Activated naive CD8-positive, alpha-beta T cell treated with anti-CD3 and anti-CD28 coated beads, Interleukin-2, amount 10 ng/mL, durations not matched to agents 7 days and 5 days (primary cell): ENCODE measurements at regions not wholly inside any gene's neighbourhood (a gene's known extent, or its start where the extent isn't known, plus 50 kb on each side); places are given as distances from the start of the nearest gene placed in this dataset.
"Not testable (repeated sequence)": the region's sequence is repeated elsewhere in the genome, so short reads cannot be mapped to it uniquely, and the experiment has no call there.

Experiments used
- ATAC-seq: fragments of 150-1000 bp; cut with Tn5 transposase; one replicate; pipeline ENCODE4 v1.10.0; 2021; ENCODE audit warnings: low read depth, moderate library complexity
- POLR2A ChIA-PET: fragments of 350-600 bp; sonication (Branson Sonifier 250); formaldehyde crosslinking; loops from one replicate; lab custom pipeline; 2021; ENCODE audit warnings: antibody characterized with exemption; lab: Charles Lee
- DNase-seq: peaks from one replicate; pipeline ENCODE4 v3.0.0; 2021
- H3K27ac Mint-ChIP-seq: one replicate; pipeline ENCODE4 v1.8.0; 2022; ENCODE audit warnings: mild to moderate bottlenecking, mixed read lengths
- H3K27me3 Mint-ChIP-seq: one replicate; pipeline ENCODE4 v1.8.0; 2022; ENCODE audit warnings: mild to moderate bottlenecking, moderate library complexity, mixed read lengths
- H3K36me3 Mint-ChIP-seq: one replicate; pipeline ENCODE4 v1.8.0; 2021; ENCODE audit warnings: mild to moderate bottlenecking, mixed read lengths
- H3K4me1 Mint-ChIP-seq: one replicate; pipeline ENCODE4 v1.8.0; 2021; ENCODE audit warnings: mixed read lengths
- H3K4me3 Mint-ChIP-seq: one replicate; pipeline ENCODE4 v1.8.0; 2022; ENCODE audit warnings: mild to moderate bottlenecking, moderate library complexity, mixed read lengths
- H3K9me3 Mint-ChIP-seq: one replicate; pipeline ENCODE4 v1.8.0; 2021; ENCODE audit warnings: mixed read lengths

DNA sequence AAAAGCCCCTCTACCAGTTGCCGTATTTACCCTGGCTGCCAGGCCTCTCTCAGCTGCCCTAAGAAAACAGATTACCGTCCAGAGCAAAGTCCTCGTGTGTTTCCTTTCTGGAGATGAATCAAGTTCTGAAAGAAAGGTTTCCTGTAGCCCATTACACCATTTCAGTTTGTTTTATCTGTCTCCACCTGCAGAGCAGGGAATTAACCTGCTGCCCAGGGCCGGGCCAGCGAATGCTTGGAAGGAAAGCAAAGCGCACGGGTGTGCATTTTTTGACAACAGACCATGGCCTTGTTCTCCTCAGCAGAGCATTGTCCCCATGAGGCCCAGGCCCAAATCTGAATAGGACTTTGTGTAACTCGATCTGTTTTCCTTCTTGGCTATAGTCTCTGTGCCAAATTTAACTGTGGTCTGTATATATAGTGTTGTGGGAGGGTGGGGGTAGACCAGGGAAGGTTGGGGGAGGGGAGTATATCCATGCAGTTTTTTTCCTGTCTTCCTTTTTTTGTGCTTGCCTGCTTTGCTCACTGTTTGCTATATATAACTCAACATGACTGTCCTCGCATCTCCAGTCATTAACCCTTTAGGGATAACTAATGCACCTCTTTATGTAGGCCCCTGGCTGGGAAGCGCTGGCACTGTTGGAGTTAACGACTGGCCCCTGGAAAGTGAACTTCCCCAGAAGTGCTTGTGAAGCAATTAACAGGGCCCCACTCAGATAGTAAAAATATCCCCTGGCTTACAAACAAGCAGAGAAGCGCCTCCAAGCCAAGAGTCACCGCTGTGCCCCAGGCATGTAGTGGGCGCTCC lies 174.3 kb upstream of the PLGLB2 start:
- POLR2A ChIA-PET, DNase-seq, ATAC-seq, H3K4me3 Mint-ChIP-seq, H3K27ac Mint-ChIP-seq, H3K27me3 Mint-ChIP-seq, H3K4me1 Mint-ChIP-seq, H3K36me3 Mint-ChIP-seq, H3K9me3 Mint-ChIP-seq: not testable (repeated sequence)

DNA sequence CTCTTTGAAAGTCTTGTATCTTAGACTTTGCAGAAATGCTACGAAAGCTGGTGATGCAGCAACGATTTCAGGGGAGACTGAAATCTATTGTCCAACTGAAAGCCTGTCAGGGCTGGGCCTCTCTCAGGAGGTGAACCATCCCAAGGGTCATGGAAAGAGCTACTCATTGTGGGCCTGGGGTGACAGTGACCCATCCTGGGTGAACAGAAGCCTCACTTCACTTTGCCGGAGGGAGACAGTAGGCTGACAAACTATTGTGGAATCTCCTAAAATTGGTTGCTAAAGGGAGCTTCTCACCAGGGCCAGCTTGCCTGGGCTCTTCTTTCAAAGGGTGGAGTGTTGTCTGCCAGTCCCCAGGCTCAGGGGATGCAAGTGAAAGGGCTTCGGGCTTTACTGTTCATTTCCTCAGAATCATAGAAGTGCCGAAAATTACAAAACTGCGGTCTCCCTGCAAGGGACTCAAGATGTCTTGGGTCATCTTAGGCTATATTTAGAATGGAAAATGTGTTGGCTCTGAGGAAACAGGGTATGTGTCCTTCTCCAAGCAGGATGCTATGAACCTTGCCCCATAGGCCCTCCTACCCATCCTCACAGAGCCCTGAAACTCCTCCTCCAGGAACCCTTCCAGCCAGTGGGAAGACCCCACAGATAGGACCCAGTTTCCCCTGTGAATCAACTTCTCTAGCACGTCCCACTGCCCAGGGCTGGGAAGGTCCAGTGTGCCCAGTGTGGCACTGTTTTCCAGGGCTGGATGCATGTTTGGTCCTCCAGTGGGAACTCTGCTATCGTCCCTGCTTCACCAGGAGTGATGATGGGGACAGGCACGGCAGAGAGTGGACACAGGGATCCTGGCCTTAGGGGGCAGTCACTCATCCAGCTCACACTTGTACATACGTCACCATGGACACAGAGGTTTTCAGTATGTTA lies 173.4 kb upstream of the PLGLB2 start:
- H3K27me3 Mint-ChIP-seq, H3K9me3 Mint-ChIP-seq, H3K36me3 Mint-ChIP-seq, H3K4me1 Mint-ChIP-seq, H3K27ac Mint-ChIP-seq, ATAC-seq, POLR2A ChIA-PET, H3K4me3 Mint-ChIP-seq, DNase-seq: not testable (repeated sequence)

DNA sequence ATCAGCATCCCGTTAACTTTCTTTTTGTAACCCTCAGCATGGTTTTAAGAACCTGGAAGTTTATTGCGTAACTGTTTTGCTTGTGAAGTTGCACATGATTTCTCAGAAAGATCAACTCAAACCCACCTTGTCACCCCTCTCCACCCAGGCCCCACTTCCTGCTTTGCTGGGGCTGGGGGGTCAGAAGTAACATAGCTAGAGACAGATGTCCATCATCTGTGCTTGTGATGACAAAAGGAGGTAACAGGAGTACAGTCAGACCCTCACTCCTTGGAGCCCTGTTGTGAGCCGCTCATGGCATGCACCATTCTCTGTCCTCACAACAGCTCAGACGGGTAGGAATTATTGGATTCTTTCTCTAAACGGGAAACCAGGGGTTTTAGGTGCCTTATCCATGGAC lies 172.7 kb upstream of the PLGLB2 start:
- H3K36me3 Mint-ChIP-seq, POLR2A ChIA-PET, ATAC-seq, H3K4me3 Mint-ChIP-seq, H3K4me1 Mint-ChIP-seq, DNase-seq, H3K27me3 Mint-ChIP-seq, H3K9me3 Mint-ChIP-seq: not testable (repeated sequence)
- H3K27ac Mint-ChIP-seq = peak overlapping the region; percentile 48

DNA sequence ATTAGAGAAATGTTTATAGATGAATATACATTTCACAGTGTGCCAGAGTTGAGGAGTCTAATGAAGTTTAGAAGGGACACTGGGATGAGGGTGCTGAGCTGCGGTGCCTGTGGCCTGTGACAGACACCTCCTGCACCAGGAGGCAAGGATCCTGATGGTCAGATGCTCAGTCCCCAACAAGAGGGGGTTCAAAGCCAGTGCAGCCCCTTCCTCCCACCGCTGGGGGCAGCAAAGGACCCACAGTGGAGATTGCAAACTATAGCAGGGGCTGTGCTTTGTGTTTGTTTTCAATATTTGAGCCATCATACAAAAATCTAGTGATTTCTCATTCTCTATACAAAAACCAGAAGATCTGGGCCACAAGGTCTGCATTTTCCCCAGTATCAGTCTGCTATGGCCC lies 170.5 kb upstream of the PLGLB2 start:
- DNase-seq, H3K27ac Mint-ChIP-seq, H3K36me3 Mint-ChIP-seq, H3K4me1 Mint-ChIP-seq, H3K4me3 Mint-ChIP-seq, ATAC-seq, H3K9me3 Mint-ChIP-seq, POLR2A ChIA-PET, H3K27me3 Mint-ChIP-seq: not testable (repeated sequence)

DNA sequence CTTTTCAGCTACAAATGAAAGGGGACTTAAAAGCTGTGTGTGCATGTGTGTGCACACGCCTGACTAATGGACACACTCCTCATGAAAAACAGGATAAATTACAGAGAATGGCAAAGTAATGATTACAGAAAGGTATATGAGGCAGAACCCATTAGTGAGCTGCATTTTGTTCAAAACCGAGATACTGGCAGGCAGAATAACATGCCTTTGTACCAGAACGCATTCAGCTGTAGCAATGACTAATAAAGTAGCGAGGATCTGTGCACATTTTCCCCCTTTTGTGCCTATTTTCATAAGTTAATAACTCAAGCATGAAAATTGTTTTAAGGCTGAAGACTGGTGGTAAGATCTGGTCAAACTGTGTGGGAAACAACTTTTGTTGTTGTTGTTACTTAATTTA lies 165.7 kb upstream of the PLGLB2 start:
- POLR2A ChIA-PET, H3K4me1 Mint-ChIP-seq, ATAC-seq, H3K9me3 Mint-ChIP-seq, H3K4me3 Mint-ChIP-seq, H3K27me3 Mint-ChIP-seq, H3K27ac Mint-ChIP-seq, H3K36me3 Mint-ChIP-seq, DNase-seq: not testable (repeated sequence)

DNA sequence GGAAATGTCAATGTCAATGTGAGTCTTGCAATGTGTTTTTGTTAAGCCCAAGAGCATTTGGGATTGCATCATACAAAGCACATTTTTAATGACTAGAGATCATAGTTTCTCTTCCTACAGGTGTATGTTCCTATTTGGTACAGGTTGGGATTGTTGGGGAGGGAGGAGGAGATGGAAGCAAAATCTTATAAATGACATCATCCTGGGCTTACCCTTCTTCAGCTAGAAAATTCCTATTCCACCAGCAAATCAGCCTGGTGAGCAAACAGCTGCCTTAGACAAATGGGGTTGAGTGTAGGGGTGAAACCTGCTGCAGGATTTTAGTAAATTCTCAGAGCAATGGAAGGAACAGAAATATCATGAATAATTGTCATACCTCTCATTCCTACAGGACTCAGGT lies 165.3 kb upstream of the PLGLB2 start:
- H3K27ac Mint-ChIP-seq, H3K9me3 Mint-ChIP-seq, H3K36me3 Mint-ChIP-seq, H3K4me1 Mint-ChIP-seq, DNase-seq, POLR2A ChIA-PET, H3K27me3 Mint-ChIP-seq, H3K4me3 Mint-ChIP-seq, ATAC-seq: not testable (repeated sequence)

DNA sequence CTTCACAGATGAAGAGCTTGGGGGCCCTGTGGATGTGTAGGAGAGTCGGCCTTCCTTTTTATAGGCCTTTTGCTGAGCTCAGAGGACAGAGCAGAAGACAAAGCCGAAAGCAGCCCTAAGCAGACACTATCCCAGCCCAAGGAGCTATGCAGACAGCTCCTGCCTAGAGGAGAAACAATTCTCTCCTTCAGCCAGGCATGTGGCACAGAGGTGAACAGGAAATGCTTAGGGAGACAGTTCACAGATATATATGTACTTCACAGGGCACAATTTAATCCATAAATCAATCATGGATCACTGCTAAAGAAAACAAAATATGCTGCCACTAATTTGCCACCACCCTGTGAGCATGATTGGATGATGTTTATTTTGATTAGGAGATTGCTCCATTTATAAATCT lies 164.5 kb upstream of the PLGLB2 start:
- H3K27me3 Mint-ChIP-seq, H3K27ac Mint-ChIP-seq, H3K36me3 Mint-ChIP-seq, H3K9me3 Mint-ChIP-seq, ATAC-seq, H3K4me3 Mint-ChIP-seq, DNase-seq, H3K4me1 Mint-ChIP-seq, POLR2A ChIA-PET: not testable (repeated sequence)

DNA sequence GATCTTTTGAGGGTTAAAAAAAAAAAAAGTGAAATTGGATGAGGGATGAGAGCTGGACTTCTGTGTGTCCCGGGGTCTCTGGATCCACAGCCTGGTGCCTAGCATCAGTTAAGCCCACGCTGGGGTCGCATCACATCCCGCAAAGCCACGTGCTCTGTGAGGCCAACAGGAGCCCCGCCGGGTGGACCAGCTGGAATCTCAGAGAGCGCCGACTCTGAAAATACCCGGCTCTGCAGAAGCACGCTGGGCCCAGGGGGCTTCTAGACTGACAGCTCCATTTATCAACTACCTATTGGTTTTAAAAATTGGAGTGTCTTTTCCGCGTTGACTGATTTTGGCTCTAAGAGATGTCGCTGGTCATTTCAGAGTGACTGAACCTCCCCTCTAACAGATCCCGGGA lies 164.1 kb upstream of the PLGLB2 start:
- H3K9me3 Mint-ChIP-seq, H3K4me1 Mint-ChIP-seq, H3K4me3 Mint-ChIP-seq, DNase-seq, H3K27ac Mint-ChIP-seq, H3K27me3 Mint-ChIP-seq, H3K36me3 Mint-ChIP-seq, POLR2A ChIA-PET, ATAC-seq: not testable (repeated sequence)

DNA sequence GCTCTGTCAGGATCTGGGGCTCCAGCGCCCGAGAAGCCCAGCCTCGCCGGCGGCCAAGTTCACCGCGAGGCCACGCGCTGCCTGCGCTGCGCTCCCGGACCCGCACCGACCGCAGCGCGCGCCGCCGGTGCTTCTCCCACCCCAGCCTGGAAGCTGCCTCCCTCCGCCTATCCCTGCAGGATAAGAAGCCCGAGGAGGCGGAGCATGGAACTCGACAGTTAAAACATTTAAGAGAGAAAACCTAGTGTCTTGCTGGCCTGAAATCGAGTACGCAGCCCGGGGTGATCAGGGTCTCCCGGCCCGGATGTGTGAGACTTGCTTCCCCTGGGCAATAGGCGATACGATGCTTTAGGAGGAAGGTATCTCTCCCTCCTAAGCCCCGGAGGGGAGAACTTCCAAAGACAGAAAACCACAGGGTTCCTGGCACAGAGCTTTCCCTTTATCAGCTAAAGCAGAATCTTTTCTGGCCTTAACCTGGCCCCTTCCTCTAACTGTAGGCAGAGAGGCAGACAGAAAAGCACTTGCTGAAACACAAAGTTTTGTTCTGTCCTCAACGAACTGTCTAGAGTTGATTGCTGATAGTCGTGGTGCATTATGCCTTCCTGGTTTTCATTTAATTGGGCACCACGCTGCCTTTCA lies 163.5 kb upstream of the PLGLB2 start:
- H3K4me3 Mint-ChIP-seq, H3K27me3 Mint-ChIP-seq, H3K27ac Mint-ChIP-seq, H3K36me3 Mint-ChIP-seq, H3K4me1 Mint-ChIP-seq, POLR2A ChIA-PET, DNase-seq, ATAC-seq, H3K9me3 Mint-ChIP-seq: not testable (repeated sequence)

DNA sequence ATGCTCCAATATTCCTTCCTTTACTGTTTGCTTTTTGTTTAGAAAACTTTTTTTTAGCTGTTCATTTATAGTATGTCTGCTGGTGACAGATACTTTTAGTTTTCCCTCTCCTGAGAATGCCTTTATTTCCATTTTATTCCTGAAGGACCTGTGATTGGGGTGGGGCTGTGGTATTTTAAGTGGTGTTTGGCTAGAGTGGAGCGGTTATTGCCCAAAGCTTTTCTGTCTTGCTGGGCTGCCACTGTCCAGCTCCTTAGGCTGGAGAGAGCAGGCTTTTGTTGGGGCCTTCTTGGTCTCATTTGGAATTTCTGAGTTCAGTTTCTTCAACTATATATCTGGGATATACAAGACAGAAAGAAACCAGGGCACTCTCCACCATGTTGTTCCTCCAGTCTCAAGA lies 160.0 kb upstream of the PLGLB2 start:
- H3K27ac Mint-ChIP-seq, H3K9me3 Mint-ChIP-seq, H3K27me3 Mint-ChIP-seq, H3K4me3 Mint-ChIP-seq, H3K4me1 Mint-ChIP-seq, DNase-seq, POLR2A ChIA-PET, H3K36me3 Mint-ChIP-seq, ATAC-seq: not testable (repeated sequence)

DNA sequence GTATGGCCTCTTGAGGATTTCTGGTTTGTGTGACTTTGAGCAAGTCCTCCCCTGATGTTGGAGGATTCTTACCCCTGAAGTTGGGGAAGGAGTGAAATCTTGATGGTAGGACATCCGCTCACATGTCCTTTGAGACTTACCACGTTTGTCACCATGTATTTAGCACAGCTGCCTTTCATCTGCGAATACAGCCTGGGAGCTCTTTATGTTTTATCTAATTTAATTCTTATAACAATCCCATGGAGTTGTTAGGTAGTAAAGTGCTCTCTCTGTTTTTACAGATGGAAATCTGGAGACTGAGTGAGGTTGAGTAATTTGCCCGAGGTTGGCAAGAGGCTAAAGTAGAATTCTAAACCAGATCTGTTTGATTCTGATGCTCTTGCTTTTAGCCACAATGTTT lies 154.9 kb upstream of the PLGLB2 start:
- POLR2A ChIA-PET, H3K27me3 Mint-ChIP-seq: not testable (repeated sequence)

DNA sequence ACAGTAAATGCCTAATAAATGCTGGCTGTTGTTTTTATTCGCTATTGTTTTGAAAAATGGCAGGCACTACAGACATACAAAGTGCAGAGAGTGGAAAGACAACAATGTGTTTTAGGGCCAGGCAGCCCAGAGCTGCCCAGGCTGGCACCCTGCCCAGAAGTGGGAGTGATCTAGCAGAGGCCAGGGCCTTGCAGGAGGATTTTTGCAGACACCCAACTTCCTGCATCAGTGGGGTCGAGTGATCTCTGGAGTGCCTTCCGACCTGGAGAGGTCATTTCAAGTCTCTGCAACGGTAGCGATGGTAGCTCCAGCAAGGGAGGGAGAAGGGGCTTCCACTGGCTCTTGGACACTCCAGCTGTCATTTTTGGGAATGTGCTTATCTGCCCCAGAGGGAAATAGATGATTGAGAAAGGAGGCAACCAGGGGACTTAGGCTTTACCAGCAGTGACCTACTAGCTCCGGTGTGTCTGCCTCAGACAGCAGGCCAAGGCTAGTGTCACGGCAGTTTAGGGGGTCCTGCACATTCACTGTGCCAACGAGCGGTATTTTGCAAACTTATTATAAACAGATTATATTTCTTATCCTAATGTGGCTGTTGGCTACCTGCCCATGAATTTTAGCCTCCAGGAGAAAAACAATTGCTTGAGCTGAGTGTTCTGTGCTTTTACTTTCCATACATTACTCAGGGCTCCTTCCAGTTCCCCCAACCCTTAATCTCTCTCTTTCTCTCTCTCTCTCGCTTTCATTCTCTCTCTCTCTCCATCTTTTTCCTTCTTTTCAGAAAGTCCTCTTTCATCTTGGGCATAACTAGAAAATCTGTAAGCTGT lies 153.9 kb upstream of the PLGLB2 start:
- H3K4me3 Mint-ChIP-seq, H3K9me3 Mint-ChIP-seq, H3K4me1 Mint-ChIP-seq, H3K36me3 Mint-ChIP-seq, DNase-seq, H3K27ac Mint-ChIP-seq, H3K27me3 Mint-ChIP-seq, POLR2A ChIA-PET: not testable (repeated sequence)
- ATAC-seq = peak; percentile 67

More for the DNA sequence above, 154.9 kb upstream of the PLGLB2 start:
- not testable (repeated sequence) for H3K36me3 Mint-ChIP-seq, H3K27ac Mint-ChIP-seq, ATAC-seq, DNase-seq, H3K4me1 Mint-ChIP-seq, H3K9me3 Mint-ChIP-seq, H3K4me3 Mint-ChIP-seq

DNA sequence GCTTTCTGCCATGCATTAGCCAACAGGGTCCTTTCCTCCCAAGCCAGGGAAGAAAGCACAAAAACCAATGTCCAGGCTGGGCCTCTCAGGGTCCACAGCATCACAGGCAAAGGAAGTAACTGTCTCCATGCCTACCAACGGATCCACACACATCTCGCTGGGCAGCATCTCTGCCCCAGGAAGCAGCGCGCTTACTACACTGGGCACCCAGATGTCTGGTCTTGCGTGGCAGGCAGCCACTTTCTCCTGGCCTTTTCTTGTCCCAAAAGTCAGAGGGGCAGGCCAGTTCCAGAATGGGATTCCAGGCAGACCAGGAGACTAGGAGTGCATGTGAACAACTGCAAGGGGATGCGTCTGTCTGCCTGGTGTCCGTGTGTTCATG lies 153.3 kb upstream of the PLGLB2 start:
- H3K27ac Mint-ChIP-seq, H3K4me3 Mint-ChIP-seq, DNase-seq, H3K27me3 Mint-ChIP-seq, H3K4me1 Mint-ChIP-seq, ATAC-seq, H3K36me3 Mint-ChIP-seq, POLR2A ChIA-PET, H3K9me3 Mint-ChIP-seq: not testable (repeated sequence)
